Ovary (tissue), 7 donors: ENCODE measurements at regions not wholly inside any gene's neighbourhood (a gene's known extent, or its start where the extent isn't known, plus 50 kb on each side); places are given as distances from the start of the nearest gene placed in this dataset.

Experiments
- DNase-seq, 5 donors: peaks; one replicate each; pipeline ENCODE4 v3.0.0-alpha.2; 2019 to 2020
- H3K27ac ChIP-seq, 2 donors: fragments of 200-600 bp; one replicate each; pipeline versions ENCODE4 v1.5.1 to v1.8.0; 2019 to 2022
- H3K27me3 ChIP-seq: fragments of 200-600 bp; one replicate; pipeline ENCODE4 v1.8.0; 2022
- H3K36me3 ChIP-seq: fragments of 200-600 bp; sonication (generic); one replicate; pipeline ENCODE4 v1.5.1; 2019
- H3K4me1 ChIP-seq: one replicate; pipeline ENCODE4 v1.8.1; 2013; ENCODE audit warnings: mild to moderate bottlenecking, moderate library complexity; ENCODE audit not compliant: insufficient read depth
- H3K4me3 ChIP-seq: fragments of 200-600 bp; sonication (generic); one replicate; pipeline ENCODE4 v1.5.1; 2017
- H3K9me3 ChIP-seq, 2 donors: fragments of 200-600 bp in 1 of 2; sonication (generic) in 1 of 2; one replicate each; pipeline versions ENCODE4 v1.5.1 to v1.8.1; 2013 to 2019; ENCODE audit warnings: mild to moderate bottlenecking in 1 of 2, moderate library complexity in 1 of 2
- EP300 ChIP-seq: sonication (generic); formaldehyde crosslinking; IDR thresholded peaks from one replicate; pipeline ENCODE4 v1.6.1; 2017; ENCODE audit warnings: antibody characterized with exemption
- POLR2A ChIP-seq: fragments of 450-650 bp; IDR thresholded peaks from one replicate; pipeline ENCODE4 v1.6.1; 2017; ENCODE audit warnings: antibody characterized with exemption, mild to moderate bottlenecking, moderate library complexity
- whole genome bisulfite sequencing, 3 donors: extraction: QIAGEN DNeasy Blood & Tissue Kit in 1 of 3; methylation state at CpG; one replicate each; pipeline versions ENCODE4 v1.1.5 to v1.1.7; 2013 to 2017; 5-methylcytosine and 5-hydroxymethylcytosine counted together
- intact Hi-C, 4 donors: fragments of 100-400 bp; cut with DNase I; formaldehyde crosslinking; loops; one replicate each; pipeline versions ENCODE4 v1.11.0 to v1.15.1; 2022 to 2023
- TF ChIP-seq, protein P1 (sequence below), 3 donors: fragments of 450-650 bp in 2 of 3; fragments of 200-600 bp in 1 of 3; IDR thresholded peaks; one replicate each; pipeline versions ENCODE4 v1.5.1 to v1.8.0; 2016 to 2022; ENCODE audit warnings: antibody characterized with exemption in 3 of 3, mild to moderate bottlenecking in 1 of 3
- donor health status: DM: no; HTN: no; CAD: no; lungs with moderate emphysema.
- donor health status: DM: no; HTN: no; CAD: no.
- donor health status: Bipolar disorder and iron deficiency.
- donor health status: DM: no; HTN: no; CAD: no.
- donor health status: DM: yes; HTN: yes; CAD: no.

DNA sequence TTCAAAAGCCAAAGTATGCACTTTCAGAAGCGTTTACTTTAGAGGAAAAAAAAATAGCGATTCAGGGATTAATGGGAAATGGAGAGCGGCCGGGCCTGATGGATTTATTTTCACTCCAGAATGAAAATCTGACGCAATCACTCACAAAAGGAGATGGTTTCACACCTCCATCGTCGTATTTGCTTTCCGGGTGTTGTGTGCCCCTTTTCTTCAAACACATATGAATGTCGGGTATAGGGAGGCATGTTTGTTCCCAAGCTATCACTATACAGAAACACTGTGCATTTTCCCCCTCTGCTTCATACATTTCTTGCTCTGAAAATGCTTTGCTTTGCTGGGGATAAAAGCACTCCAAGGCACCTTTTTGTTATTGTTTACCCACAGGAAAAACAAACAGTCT lies 562.2 kb upstream of the ZFHX3 start:
- no peak for DNase-seq
- Histone ChIP-seq H3K36me3 (no peaks in the 10 kb centered on the region), H3K27ac (no peak overlapping the region), H3K9me3 (no peaks in the 10 kb centered on the region), H3K27me3 (no peaks in the 10 kb centered on the region), H3K4me1 (no peaks in the 10 kb centered on the region), H3K4me3 (no peak overlapping the region)
- TF ChIP-seq EP300: no peak
- TF ChIP-seq POLR2A: no peak
- TF ChIP-seq, protein P1, sequence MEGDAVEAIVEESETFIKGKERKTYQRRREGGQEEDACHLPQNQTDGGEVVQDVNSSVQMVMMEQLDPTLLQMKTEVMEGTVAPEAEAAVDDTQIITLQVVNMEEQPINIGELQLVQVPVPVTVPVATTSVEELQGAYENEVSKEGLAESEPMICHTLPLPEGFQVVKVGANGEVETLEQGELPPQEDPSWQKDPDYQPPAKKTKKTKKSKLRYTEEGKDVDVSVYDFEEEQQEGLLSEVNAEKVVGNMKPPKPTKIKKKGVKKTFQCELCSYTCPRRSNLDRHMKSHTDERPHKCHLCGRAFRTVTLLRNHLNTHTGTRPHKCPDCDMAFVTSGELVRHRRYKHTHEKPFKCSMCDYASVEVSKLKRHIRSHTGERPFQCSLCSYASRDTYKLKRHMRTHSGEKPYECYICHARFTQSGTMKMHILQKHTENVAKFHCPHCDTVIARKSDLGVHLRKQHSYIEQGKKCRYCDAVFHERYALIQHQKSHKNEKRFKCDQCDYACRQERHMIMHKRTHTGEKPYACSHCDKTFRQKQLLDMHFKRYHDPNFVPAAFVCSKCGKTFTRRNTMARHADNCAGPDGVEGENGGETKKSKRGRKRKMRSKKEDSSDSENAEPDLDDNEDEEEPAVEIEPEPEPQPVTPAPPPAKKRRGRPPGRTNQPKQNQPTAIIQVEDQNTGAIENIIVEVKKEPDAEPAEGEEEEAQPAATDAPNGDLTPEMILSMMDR (IDR thresholded peaks at IDR 0.05): no peak
- 43 to 60% (median 49%) methylated on average over 9 of the region's 9 CpGs for WGBS, 3 donors
- intact Hi-C loops: no loop called here

DNA sequence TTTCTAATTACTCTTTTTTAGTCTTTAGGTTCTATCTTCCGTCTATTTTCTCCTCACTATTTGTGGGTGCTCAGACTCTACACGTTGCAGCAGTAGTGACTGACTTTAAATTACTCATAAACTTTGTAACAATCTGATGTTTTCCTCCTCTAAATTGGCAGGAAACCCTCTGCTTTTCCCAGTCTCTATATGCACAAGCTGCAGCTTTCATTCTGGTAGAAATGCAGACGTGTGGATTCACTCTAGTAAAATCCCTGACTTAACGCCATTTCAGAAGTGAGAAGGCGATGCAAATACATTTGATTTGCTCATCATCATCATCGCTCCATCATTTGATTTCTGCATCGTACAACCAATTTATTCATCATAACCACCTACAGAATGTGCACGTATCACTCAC lies 561.0 kb upstream of the ZFHX3 start:
- TF ChIP-seq, protein P1 (IDR thresholded peaks at IDR 0.05): no peak
- TF ChIP-seq POLR2A (no peak), EP300 (no peak)
- Histone ChIP-seq H3K27me3 (no peaks in the 10 kb centered on the region), H3K9me3 (no peaks in the 10 kb centered on the region), H3K4me3 (no peak overlapping the region), H3K4me1 (no peaks in the 10 kb centered on the region), H3K36me3 (no peaks in the 10 kb centered on the region), H3K27ac (no peak overlapping the region)
- WGBS, 3 donors: 73 to 81% (median 77%) methylated on average over 8 of the region's 8 CpGs
- intact Hi-C loops: no loop called here
- DNase-seq: no peak

DNA sequence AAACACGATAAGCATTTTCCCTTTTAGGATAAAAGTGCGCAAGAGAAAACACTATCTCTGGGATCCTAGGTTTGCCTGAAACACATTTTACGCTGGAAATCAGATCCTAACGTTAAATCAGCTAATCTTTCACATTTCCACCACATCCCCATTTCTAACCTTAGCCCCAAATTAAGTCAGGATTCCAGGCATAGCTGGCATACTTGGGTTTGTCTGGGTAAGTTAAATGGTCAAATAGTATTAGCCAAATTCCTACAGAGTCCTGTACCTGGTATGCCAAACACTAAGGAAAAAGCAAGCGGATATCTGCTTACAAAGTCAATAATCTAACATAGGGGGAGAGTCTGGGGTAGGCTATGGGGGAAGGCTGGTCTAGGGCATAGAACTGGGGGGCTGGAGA lies 557.4 kb upstream of the ZFHX3 start:
- 73 to 83% (median 74%) methylated on average over 5 of the region's 5 CpGs for WGBS, 3 donors
- no peak overlapping the region for H3K27ac ChIP-seq
- intact Hi-C loops: no loop called here
- no peaks in the 10 kb centered on the region for H3K27me3 ChIP-seq
- H3K4me1 ChIP-seq: no peaks in the 10 kb centered on the region
- TF ChIP-seq EP300 (no peak), POLR2A (no peak)
- DNase-seq: no peak
- no peaks in the 10 kb centered on the region for H3K36me3 ChIP-seq
- no peaks in the 10 kb centered on the region for H3K9me3 ChIP-seq
- H3K4me3 ChIP-seq: no peak overlapping the region

DNA sequence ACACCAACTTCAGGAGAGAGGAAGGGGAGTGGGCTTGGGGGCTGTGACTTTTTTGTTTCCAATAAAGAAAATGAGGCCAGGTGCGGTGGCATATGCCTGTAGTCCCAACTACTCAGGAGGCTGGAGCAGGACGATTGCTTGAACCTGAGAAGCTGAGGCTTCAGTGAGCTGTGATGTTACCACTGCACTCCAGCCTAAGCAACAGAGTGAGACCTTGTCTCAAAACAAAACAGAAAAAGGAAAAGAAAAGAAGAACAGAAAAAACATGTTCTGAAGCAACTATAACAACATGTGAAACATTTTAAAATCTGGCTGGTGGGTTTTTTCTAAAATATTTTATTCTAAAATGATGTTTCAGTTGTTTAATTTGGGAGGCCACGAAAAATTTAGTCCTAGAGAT lies 554.0 kb upstream of the ZFHX3 start:
- Histone ChIP-seq H3K4me3 (no peak overlapping the region), H3K36me3 (no peaks in the 10 kb centered on the region), H3K9me3 (no peaks in the 10 kb centered on the region), H3K27me3 (no peaks in the 10 kb centered on the region), H3K27ac (no peak overlapping the region), H3K4me1 (no peaks in the 10 kb centered on the region)
- WGBS, 3 donors: 73 to 81% (median 75%) methylated on average over 3 of the region's 3 CpGs
- intact Hi-C loops: no loop called here
- DNase-seq: no peak
- no peak for TF ChIP-seq POLR2A
- TF ChIP-seq EP300: no peak
- TF ChIP-seq, protein P1 (IDR thresholded peaks at IDR 0.05): no peak

DNA sequence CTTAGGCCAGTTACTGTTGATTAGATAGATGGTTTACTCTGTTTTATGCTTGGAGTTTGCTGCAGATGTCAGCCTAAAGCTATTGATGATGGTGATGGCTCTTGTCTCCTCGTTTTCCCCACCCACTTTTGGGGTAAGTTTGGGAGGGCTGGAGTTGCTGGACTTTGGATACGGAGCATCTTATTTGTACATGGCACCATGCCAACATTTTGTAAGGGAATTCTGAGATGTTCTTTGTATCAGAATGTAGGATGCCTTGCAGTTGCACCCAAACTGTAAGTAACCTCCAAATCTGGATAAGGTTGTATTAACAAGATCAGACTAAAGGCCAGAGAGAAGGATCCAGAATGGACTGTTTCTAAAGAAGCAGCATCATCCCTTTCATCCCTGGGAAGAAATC lies 551.9 kb upstream of the ZFHX3 start:
- intact Hi-C loops: no loop called here
- Histone ChIP-seq H3K4me1 (no peaks in the 10 kb centered on the region), H3K4me3 (no peak overlapping the region), H3K36me3 (no peaks in the 10 kb centered on the region), H3K27ac (no peak overlapping the region), H3K9me3 (no peaks in the 10 kb centered on the region), H3K27me3 (no peaks in the 10 kb centered on the region)
- WGBS, 3 donors: 37 to 52% (median 38%) methylated on average over 2 of the region's 2 CpGs
- TF ChIP-seq EP300 (no peak), POLR2A (no peak)
- TF ChIP-seq, protein P1 (IDR thresholded peaks at IDR 0.05): no peak
- DNase-seq: no peak
